Ishikawa (cell line): ENCODE measurements at regions not wholly inside any gene's neighbourhood (a gene's known extent, or its start where the extent isn't known, plus 50 kb on each side); places are given as distances from the start of the nearest gene placed in this dataset.

Source experiments
- CEBPB ChIP-seq: IDR thresholded peaks from 2 replicates; pipeline ENCODE4 v1.6.1; 2012
- CREB1 ChIP-seq: IDR thresholded peaks from 2 replicates; pipeline ENCODE4 v1.6.1; 2012; ENCODE audit warnings: low read depth
- EGR1 ChIP-seq: IDR thresholded peaks from 2 replicates; pipeline ENCODE4 v1.6.1; 2012
- EP300 ChIP-seq: IDR thresholded peaks from 2 replicates; pipeline ENCODE4 v1.6.1; 2012; ENCODE audit warnings: borderline replicate concordance
- FOXM1 ChIP-seq: IDR thresholded peaks from 2 replicates; pipeline ENCODE4 v1.6.1; 2012; ENCODE audit warnings: low read depth, borderline replicate concordance
- MAX ChIP-seq: IDR thresholded peaks from 2 replicates; pipeline ENCODE4 v1.6.1; 2012
- NFIC ChIP-seq: IDR thresholded peaks from 2 replicates; pipeline ENCODE4 v1.6.1; 2012
- RAD21 ChIP-seq: IDR thresholded peaks from 2 replicates; pipeline ENCODE4 v1.6.1; 2012; ENCODE audit warnings: low read depth
- REST ChIP-seq: IDR thresholded peaks from 2 replicates; pipeline ENCODE4 v1.6.1; 2012; ENCODE audit warnings: low read depth, mild to moderate bottlenecking
- TAF1 ChIP-seq: IDR thresholded peaks from 2 replicates; pipeline ENCODE4 v1.6.1; 2012; ENCODE audit warnings: low read depth, mild to moderate bottlenecking
- TCF12 ChIP-seq: IDR thresholded peaks from 2 replicates; pipeline ENCODE4 v1.6.1; 2012; ENCODE audit warnings: low read depth
- TEAD4 ChIP-seq: IDR thresholded peaks from 2 replicates; pipeline ENCODE4 v1.6.1; 2012
- YY1 ChIP-seq: IDR thresholded peaks from 2 replicates; pipeline ENCODE4 v1.6.1; 2012; ENCODE audit warnings: low read depth
- ZBTB7A ChIP-seq: IDR thresholded peaks from 2 replicates; pipeline ENCODE4 v1.6.1; 2012; ENCODE audit warnings: low read depth

DNA sequence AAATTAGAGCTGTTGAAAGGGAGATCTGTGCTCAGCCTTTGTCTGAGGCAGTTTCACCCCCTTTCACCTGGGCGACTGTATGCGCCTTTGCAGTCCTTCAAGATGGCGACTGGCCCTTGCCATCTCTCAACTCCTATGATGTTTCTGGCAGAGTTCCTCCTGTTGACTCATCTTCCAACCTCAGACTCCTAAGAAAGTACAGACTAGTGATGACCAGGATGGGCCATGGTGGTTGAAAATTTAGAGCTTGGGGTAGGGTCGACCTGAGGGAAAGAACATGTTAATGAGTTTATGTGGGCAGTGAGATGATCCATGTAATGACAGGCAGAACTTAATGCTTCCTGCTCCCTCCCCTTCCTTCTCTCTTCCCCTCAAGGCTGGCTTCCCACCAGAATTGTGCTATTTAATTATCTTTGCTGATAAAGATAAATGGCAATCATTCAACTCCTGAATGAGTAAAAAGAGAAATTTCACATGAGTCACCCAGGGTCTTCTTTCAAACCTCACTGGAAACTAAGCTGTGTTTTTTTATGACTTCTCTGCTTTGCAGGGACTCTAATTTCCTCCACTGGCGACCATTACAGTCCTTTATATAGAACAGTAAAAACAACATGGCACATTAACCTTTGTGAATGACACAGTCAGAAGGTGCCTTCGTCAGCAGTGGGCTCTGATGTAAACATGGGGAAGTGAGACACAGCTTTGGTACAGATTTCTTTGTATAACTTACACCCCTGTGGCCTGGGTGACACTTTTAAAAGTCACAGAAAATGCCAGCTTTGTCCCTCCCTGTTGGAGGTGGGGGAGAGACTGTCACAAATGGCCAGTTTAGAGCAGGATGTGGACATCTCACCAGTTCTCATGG lies 103.5 kb downstream of the SCP2D1 start:
- TF ChIP-seq REST, result no peak
- no peak for TF ChIP-seq YY1
- no peak for TF ChIP-seq FOXM1
- TF ChIP-seq MAX, result no peak
- no peak for TF ChIP-seq RAD21
- no peak for TF ChIP-seq TCF12
- TF ChIP-seq EP300, result no peak
- TF ChIP-seq TEAD4, result no peak
- no peak for TF ChIP-seq NFIC
- TF ChIP-seq EGR1, result no peak
- TF ChIP-seq TAF1, result no peak
- no peak for TF ChIP-seq CEBPB
- TF ChIP-seq ZBTB7A, result no peak
- no peak for TF ChIP-seq CREB1
